Activated CD4-positive, CD25-positive, alpha-beta regulatory T cell treated with anti-CD3 and anti-CD28 coated beads, Interleukin-2, amount 50 U/mL, for 24 hours (primary cell): ENCODE measurements at regions not wholly inside any gene's neighbourhood (a gene's known extent, or its start where the extent isn't known, plus 50 kb on each side); places are given as distances from the start of the nearest gene placed in this dataset.
"Not testable (repeated sequence)": the region's sequence is repeated elsewhere in the genome, so short reads cannot be mapped to it uniquely, and the experiment has no call there.

Experiments
- ATAC-seq, 2 donors: fragments of 150-1000 bp; cut with Tn5 transposase; one replicate each; pipeline ENCODE4 v1.10.0; 2021; ENCODE audit warnings: mild to moderate bottlenecking in 1 of 2, moderate library complexity in 1 of 2

DNA sequence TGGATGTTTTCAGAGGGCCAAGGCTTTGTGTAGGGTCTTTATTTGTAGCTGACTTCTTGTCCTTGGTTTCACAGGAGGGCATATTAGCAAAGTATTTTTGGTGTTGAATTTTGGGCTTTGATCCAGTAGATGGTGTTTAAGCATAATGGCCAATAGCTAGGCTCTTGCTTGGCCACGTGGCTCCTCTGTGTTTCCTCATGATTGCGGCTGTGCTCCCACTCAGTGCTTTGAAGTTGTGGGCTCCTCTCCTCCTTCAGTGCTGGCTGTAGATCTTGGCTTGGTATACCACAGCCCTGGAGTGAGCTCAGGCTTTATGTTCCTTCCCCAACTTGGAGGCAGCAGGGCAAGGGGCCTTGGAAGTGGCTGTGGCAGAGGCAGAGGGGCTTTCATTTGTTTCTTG is 107.2 kb upstream of the CENPE start:
- ATAC-seq = no peak

DNA sequence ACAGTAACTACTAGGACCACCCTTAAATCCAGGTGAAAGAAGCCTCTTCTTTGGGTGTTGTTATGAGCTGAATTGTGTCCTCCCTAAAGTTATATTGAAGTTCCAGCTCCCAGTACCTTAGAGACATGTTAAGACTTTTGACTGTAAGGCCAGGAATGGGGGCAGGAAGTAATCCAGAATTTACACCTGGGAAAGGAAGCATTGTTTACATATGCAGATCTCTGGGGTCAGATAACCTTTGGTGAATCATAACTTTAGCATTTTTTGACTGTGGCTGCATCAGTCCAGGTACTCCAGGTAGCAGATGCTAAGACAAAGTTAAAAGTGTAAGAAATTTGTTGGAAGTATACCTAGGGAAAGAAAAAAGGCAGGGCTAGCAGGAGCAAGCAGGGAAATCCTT is 104.9 kb upstream of the CENPE start:
- ATAC-seq = no peak

DNA sequence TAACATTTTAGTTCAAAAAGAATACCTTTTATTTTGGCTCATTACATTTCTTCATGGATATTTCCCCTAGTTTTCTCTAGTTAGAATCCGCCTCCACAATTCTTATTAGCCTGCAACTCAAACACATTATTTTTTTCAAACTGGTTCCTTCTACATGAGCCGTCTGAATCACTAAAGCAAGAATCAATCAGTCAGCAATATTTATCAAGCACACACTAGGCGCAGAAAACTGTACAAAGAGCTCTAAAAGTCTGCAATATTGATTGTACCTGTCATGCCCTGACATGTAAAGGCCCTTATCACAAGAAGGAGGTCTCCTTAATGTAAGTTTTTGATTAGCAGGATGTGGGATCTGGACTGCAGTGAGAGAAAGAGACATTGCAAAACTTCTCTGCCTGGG is 94.8 kb upstream of the CENPE start:
- no peak for ATAC-seq

DNA sequence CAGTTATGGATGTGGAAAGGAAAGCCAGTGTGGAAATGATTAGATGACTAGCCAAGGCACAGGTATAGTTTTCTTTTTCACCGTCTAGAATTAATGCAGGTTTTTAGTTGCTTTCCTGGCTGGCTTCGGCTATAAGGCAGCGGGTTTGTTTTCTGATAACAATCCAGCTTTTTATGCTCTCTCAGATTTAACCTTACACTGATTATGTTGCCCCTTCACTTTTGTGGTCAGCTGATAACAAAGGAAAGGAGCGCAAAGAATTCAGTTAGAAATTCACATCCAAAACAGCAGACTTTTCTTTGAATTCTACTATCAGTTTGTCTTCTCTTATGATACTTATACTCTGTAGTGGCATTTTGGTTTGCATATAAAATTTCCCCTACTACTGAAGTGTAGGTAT is 94.2 kb upstream of the CENPE start:
- ATAC-seq = no peak

DNA sequence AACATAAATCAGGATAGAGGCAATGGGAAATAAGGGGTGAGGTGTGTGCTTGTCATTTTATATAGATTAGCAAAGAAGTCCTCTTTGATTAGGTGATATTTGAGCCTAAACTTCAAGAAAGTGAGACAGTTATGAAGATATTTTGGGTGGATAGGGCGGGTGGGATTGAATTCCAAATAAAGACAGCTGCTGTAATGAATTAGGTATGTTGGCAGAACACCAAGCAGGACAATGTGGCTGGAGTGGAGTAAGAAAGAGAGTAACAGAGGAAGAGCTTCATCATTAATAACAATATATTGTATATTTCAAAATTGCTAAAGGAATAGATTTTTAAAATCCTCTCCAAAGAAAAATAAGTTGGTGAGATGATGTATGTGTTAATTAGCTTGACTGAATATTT is 91.0 kb upstream of the CENPE start:
- no peak for ATAC-seq

DNA sequence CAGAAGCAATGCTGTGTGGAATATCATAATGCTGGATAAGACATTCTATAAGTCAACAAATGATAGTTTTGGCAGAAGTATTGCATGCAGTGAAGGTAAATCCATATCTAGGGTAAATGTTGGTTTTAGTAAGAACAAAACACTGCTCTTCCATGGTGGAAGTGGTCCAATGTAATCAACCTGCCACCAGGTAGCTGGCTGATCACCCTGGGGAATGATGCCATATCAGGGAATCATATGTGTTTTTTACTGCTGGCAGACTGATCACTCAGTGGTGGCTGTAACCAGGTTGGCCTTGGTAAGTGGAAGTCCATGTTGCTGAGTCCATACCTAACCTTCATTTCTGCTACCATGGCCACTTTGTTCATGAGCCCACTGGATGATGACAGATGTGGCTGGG is 74.0 kb upstream of the CENPE start:
- no peak for ATAC-seq

DNA sequence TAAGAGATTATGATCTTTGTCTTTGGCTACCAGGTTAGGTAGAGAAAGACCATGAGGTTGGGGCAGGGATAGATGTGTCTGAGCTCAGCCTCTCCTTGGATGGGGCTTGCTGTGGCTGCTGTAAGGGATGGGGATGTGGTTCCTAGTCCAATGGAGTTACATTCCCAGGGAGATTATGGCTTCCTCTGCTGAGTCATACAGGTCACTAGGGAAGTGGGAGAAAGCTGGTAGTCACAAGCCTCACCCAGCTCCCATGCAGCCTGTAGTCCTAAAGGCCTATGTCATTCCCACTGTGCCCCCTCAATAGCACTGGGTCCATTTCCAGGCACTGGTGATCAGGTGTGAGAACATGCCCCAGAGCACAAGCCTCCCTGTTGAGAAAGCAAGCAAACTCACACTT is 70.6 kb upstream of the CENPE start:
- no peak for ATAC-seq

DNA sequence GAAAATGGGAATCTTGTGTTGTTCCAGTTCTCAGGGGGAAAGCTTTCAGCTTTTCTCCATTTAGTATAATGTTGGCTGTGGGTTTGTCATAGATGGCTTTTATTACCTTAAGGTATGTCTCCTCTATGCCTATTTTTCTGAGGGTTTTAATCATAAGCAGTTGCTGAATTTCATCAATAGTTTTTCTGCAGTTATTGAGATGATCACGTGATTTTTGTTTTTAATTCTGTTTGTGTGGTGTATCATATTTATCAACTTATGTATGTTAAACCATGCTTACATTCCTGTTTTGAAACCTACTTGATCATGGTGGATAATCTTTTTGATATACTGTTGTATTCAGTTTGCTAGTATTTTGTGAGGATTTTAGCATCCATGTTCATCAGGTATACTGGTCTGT is 66.8 kb upstream of the CENPE start:
- no peak for ATAC-seq

DNA sequence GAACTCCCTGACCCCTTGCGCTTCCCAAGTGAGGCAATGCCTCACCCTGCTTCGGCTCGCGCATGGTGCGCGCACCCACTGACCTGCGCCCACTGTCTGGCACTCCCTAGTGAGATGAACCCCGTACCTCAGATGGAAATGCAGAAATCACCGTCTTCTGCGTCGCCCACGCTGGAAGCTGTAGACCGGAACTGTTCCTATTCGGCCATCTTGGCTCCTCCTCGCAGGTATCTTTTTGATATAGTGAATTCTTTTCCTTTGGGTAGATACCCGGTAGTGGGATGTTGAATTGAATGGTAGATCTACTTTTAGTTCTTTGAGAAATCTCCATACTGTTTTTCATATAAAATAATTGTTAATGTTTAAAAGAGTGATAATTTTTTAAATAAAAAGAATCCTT is 57.9 kb upstream of the CENPE start:
- not testable (repeated sequence) for ATAC-seq
